ENCODE measurements at regions not wholly inside any gene's neighbourhood (a gene's known extent, or its start where the extent isn't known, plus 50 kb on each side); places are given as distances from the start of the nearest gene placed in this dataset.
"Not testable (repeated sequence)": the region's sequence is repeated elsewhere in the genome, so short reads cannot be mapped to it uniquely, and the experiment has no call there.

DNA sequence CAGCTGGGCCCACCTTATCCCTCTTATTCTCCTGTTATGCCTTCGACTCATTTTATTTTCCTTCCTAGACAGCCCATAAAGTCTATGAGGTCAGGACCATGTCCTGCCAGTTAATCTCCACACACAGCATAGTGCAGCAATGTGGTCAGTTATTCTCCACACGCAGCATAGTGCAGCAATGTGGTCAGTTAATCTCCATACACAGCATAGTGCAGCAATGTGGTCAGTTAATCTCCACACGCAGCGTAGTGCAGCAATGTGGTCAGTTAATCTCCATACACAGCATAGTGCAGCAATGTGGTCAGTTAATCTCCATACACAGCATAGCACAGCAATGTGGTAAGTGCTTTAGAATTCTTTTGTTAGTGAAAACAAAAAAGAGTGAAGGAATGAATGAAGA lies 77.8 kb downstream of the TEX36 start:
- intact Hi-C loops (cut with DNase I) = no loop called here
- no peak for DNase-seq (ENCODE audit: low spot score)

GRCh38 chr10:125602825-125603224 lies 80.1 kb downstream of the TEX36 start:
- intact Hi-C loops (cut with DNase I) = no loop called here
- no peak for DNase-seq (ENCODE audit: low spot score)

- intact Hi-C loops (cut with DNase I) = no loop called here
- no peak for DNase-seq (ENCODE audit: low spot score)
Observed at GRCh38 chr10:125599194-125599593, 83.8 kb downstream of the TEX36 start.

GRCh38 chr10:125595911-125596310 lies 87.1 kb downstream of the TEX36 start:
- intact Hi-C loops (cut with DNase I) = no loop called here
- no peak for DNase-seq (ENCODE audit: low spot score)

DNA sequence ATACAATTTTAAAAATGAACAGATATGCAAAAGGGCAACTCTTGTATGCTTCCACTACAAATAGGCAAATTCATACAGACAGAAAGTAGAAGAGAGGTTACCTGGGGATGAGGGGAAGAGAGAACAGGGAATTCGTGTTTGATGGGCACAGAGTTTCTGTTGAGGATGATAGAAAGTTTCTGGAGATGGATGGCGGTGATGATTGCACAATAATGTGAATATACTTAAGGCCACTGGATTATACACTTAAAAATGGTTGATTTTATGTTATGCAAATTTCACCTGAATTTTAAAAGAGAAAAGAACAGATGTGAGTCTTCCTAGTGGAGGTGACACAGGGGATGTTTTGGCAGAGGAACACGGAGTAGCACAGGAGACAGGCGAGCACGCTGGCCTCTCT lies 89.3 kb downstream of the TEX36 start:
- intact Hi-C loops (cut with DNase I) = no loop called here
- no peak for DNase-seq (ENCODE audit: low spot score)

GRCh38 chr10:125592897-125593296 lies 90.1 kb downstream of the TEX36 start:
- no peak for DNase-seq (ENCODE audit: low spot score)
- intact Hi-C loops (cut with DNase I) = no loop called here

DNA sequence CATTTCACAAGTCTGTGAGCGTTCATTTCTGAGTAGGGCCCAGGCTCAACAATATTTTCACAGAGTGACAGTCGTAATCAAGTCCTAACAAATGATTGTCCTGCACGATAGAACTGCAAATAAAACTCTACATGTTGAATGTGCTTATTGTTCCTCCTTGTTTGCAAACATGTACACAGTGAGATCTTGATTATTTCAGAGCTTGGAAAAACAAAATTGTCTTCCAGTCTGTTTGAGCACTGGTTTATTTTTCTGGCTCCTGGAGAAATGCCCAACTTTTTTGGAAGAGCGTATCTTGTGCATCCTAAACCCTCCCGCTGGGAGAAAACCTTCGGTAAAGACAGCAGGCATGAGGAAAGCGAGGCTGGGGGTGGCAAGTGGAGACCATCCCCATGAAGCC lies 91.1 kb downstream of the TEX36 start:
- no peak for DNase-seq (ENCODE audit: low spot score)
- intact Hi-C loops (cut with DNase I) = loop anchor here in 1 of 2 donors (2.0 kb wide), 1 partner anchor 39 kb away; no protein-coding TSS in a partner anchor

GRCh38 chr10:125588738-125589137 lies 94.2 kb downstream of the TEX36 start:
- not testable (repeated sequence) for DNase-seq (ENCODE audit: low spot score)
- intact Hi-C loops (cut with DNase I) = loop anchor here in 1 of 2 donors (10.0 kb wide), 1 partner anchor 704 kb away; no protein-coding TSS in a partner anchor

DNA sequence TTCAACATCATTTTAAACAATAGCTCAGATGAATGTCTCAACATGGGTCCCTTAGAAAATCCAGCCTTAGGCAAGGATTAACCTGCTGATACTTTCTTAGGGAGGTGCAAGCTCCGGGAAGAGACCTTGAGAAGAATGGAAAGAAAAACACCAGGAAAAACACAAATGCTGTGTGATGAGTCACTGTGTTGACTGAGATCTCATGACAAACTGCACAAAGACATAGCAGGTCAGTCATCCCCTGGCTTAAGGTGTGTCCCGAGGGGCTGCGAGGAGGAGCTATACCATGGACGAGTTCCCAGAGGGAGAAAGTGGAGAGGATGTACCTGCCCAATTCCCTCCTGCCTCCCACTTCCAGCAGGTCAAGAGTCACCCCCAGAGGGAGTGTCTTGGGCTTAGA lies 98.0 kb downstream of the TEX36 start:
- no peak for DNase-seq (ENCODE audit: low spot score)
- intact Hi-C loops (cut with DNase I) = loop anchor here in 1 of 2 donors (10.0 kb wide), 1 partner anchor 700 kb away; no protein-coding TSS in a partner anchor

GRCh38 chr10:125578658-125579315 lies 104.2 kb downstream of the TEX36 start:
- no peak for DNase-seq (ENCODE audit: low spot score)
- intact Hi-C loops (cut with DNase I) = no loop called here

- DNase-seq (ENCODE audit: low spot score) = no peak
- intact Hi-C loops (cut with DNase I) = no loop called here
Observed at GRCh38 chr10:125575843-125576242, 107.1 kb downstream of the TEX36 start.

DNA sequence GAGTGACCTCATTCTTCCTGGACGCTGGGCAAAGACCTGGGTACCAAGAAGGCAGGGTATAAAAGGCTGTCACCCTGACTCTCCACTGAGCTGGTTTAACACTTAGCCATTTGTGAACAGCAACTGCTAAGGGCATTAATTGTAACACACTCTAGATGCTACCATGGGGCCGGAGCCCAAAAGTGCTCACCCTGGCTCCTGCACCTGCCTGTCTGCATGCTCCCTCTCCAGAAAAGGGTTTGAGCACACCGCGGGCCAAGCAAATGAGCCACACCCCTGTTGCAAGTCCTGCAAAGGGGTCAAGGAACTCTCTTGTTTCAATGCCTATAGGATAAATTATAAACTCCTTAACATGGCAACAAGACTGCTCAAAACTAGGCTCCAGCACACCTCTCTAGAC lies 114.8 kb downstream of the TEX36 start:
- DNase-seq (ENCODE audit: low spot score) = no peak
- intact Hi-C loops (cut with DNase I) = no loop called here

- intact Hi-C loops (cut with DNase I) = no loop called here
- no peak for DNase-seq (ENCODE audit: low spot score)
Observed at GRCh38 chr10:125567529-125567928, 115.4 kb downstream of the TEX36 start.

DNA sequence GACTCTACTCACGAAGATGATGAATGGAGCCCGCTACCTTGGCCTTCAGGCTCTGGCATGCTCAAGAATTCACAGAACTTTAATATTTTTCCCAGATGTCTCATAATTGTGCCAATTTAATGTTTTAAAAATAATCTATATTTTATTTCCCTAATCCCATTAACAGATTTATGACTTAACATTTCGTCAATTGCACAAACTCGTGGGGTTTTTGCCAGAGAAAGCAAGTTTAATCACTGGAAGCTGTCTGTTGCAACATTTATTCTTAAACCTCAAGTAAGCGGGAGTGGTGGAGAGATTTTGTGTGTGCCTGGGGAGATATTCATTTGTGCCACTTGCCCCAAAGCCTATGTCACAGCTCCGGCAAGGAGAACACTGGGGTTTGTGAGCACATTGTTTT lies 117.9 kb downstream of the TEX36 start:
- no peak for DNase-seq (ENCODE audit: low spot score)
- intact Hi-C loops (cut with DNase I) = no loop called here

DNA sequence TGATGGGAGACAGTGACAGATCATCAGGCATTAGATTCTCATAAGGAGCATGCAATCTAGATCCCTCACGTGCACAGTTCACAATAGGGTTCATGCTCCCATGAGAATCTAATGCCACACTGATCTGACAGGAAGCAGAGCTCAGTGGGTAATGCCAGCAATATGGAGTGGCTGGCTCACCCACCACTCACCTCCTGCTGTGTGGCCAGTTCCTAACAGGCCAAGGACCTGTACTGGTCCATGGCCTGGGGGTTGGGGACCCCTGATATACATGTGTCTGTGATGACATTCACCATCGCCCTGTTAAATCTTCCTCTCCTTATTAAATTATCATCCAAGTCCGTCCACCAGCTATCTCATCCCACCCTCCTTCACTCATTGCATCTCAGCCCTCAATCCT lies 118.4 kb downstream of the TEX36 start:
- intact Hi-C loops (cut with DNase I) = no loop called here
- DNase-seq (ENCODE audit: low spot score) = no peak

DNA sequence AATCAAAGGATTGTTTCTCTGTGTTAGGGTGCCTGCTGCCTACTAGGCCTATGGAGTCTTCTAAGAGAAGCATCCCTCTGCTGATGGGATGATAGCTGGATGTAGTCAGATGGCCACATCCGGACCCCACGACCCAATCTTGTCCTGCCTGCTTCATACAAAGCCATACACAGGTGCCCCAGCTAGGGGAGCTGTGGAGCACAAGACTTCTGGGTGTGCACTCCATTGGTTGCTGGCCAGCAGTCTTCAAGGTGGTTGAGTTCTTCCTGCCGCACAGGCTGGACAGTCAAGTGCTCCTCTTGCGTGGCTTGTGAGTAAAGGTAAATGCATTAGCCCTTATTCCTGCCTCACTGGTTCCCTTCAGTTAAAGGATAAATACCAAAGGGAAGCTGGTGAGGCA lies 120.2 kb downstream of the TEX36 start:
- DNase-seq (ENCODE audit: low spot score) = no peak

GRCh38 chr10:125560947-125561346 lies 122.0 kb downstream of the TEX36 start:
- no peak for DNase-seq (ENCODE audit: low spot score)
- intact Hi-C loops (cut with DNase I) = no loop called here

More for the DNA sequence above, 120.2 kb downstream of the TEX36 start:
- intact Hi-C loops (cut with DNase I) = no loop called here

DNA sequence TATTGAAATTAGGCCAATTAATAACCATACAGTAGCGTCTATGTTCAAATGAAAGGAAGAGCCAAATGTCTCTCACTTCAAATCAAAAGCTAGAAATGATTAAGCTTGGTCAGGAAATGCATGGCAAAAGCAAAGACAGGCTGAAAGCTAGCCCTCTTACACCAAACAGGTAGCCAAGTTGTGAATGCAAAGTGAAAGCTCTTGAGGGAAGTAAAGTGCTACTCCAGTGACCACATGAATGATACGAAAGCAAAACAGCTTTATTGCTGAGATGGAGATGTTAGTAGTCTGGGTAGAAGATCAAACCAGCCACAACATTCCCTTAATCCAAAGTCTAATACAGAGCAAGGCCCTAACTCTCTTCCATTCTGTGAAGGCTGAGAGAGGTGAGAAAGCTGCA lies 123.8 kb downstream of the TEX36 start:
- intact Hi-C loops (cut with DNase I) = no loop called here
- DNase-seq (ENCODE audit: low spot score) = no peak

DNA sequence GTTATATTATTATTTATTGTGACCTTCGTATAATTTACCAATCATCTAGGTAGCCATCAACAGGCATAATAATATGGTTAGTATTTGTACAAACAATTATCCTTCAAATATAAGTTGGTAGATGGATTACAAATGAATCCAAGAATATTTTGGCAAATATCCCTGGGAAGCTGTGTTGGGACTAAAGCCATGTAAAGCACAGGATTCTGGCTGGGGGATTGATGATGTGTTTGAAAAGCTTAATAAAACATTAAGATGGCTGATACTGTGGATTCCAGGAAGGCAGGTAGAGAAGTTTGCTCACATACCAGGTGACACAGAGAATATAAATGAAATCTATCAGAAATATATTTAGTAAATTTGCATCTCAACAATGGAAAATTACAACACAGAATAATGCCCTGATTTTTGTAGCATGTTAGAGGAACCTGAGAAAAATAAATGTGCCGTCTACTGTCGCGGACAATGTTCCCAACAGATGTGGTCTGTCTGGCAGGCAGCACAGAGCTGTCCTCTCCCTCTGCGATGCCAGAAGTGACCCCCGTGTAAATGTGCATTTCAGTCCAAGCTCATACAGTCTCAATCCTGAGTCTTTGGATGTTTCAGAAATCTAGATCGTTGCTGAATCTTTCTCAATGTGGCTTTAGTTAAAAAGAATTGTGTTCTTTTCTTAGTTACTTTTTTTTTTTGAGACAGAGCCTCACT lies 125.0 kb downstream of the TEX36 start:
- DNase-seq (ENCODE audit: low spot score) = no peak
- intact Hi-C loops (cut with DNase I) = no loop called here

- DNase-seq (ENCODE audit: low spot score) = no peak
Observed at GRCh38 chr10:125557311-125557710, 125.7 kb downstream of the TEX36 start.

GRCh38 chr10:125556882-125557281 lies 126.1 kb downstream of the TEX36 start:
- no peak for DNase-seq (ENCODE audit: low spot score)
- intact Hi-C loops (cut with DNase I) = no loop called here

More at GRCh38 chr10:125557311-125557710, 125.7 kb downstream of the TEX36 start:
- intact Hi-C loops (cut with DNase I) = no loop called here

Data from posterior vena cava (tissue), 2 donors.